ENCODE measurements at regions not wholly inside any gene's neighbourhood (a gene's known extent, or its start where the extent isn't known, plus 50 kb on each side); places are given as distances from the start of the nearest gene placed in this dataset.

GRCh38 chr10:43905512-43906236 is 257.0 kb upstream of the ZNF32 start:
- TF ChIP-seq EP300 (IDR thresholded peaks at IDR 0.05) = no peak
- TF ChIP-seq, protein P1, sequence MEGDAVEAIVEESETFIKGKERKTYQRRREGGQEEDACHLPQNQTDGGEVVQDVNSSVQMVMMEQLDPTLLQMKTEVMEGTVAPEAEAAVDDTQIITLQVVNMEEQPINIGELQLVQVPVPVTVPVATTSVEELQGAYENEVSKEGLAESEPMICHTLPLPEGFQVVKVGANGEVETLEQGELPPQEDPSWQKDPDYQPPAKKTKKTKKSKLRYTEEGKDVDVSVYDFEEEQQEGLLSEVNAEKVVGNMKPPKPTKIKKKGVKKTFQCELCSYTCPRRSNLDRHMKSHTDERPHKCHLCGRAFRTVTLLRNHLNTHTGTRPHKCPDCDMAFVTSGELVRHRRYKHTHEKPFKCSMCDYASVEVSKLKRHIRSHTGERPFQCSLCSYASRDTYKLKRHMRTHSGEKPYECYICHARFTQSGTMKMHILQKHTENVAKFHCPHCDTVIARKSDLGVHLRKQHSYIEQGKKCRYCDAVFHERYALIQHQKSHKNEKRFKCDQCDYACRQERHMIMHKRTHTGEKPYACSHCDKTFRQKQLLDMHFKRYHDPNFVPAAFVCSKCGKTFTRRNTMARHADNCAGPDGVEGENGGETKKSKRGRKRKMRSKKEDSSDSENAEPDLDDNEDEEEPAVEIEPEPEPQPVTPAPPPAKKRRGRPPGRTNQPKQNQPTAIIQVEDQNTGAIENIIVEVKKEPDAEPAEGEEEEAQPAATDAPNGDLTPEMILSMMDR (IDR thresholded peaks at IDR 0.05) = no peak
- no peak for TF ChIP-seq POLR2AphosphoS5 (IDR thresholded peaks at IDR 0.05)
- TF ChIP-seq POLR2A (IDR thresholded peaks at IDR 0.05) = no peak

All from gastroesophageal sphincter (tissue), 3 donors.